KMS-11 (cell line): ENCODE measurements at regions not wholly inside any gene's neighbourhood (a gene's known extent, or its start where the extent isn't known, plus 50 kb on each side); places are given as distances from the start of the nearest gene placed in this dataset.
"Not testable (repeated sequence)": the region's sequence is repeated elsewhere in the genome, so short reads cannot be mapped to it uniquely, and the experiment has no call there.

Experiments used
- H2AFZ ChIP-seq: fragments of 200-600 bp; sonication (generic); 2 replicates; pipeline ENCODE4 v1.6.1; 2016; ENCODE audit warnings: antibody characterized with exemption, mixed run types, low read depth
- H3K27ac ChIP-seq: fragments of 200-600 bp; sonication (generic); 2 replicates; pipeline ENCODE4 v1.6.1; 2016; ENCODE audit warnings: mild to moderate bottlenecking, mixed run types
- H3K27me3 ChIP-seq: fragments of 200-600 bp; sonication (generic); 2 replicates; pipeline ENCODE4 v1.6.1; 2017; ENCODE audit warnings: mild to moderate bottlenecking, low read depth, mixed run types, moderate library complexity; ENCODE audit not compliant: insufficient read depth
- H3K36me3 ChIP-seq: fragments of 200-600 bp; sonication (generic); 2 replicates; pipeline ENCODE4 v1.6.1; 2017; ENCODE audit warnings: mild to moderate bottlenecking, mixed run types; ENCODE audit not compliant: insufficient read depth
- H3K4me1 ChIP-seq: fragments of 200-600 bp; sonication (generic); 2 replicates; pipeline ENCODE4 v1.6.1; 2016; ENCODE audit warnings: mild to moderate bottlenecking, low read depth, mixed run types; ENCODE audit not compliant: poor library complexity, severe bottlenecking
- H3K4me2 ChIP-seq: fragments of 200-600 bp; sonication (generic); 2 replicates; pipeline ENCODE4 v1.7.0; 2016; ENCODE audit warnings: mild to moderate bottlenecking, mixed run types
- H3K4me3 ChIP-seq: fragments of 200-600 bp; sonication (generic); IDR thresholded peaks from 2 replicates; pipeline ENCODE4 v1.6.1; 2017; ENCODE audit warnings: low read depth, low read length, mixed read lengths; ENCODE audit not compliant: insufficient read depth
- H3K79me2 ChIP-seq: fragments of 200-600 bp; sonication (generic); 2 replicates; pipeline ENCODE4 v1.6.1; 2016; ENCODE audit warnings: low read depth, mixed run types; ENCODE audit not compliant: insufficient read depth
- H3K9ac ChIP-seq: fragments of 200-600 bp; sonication (generic); 2 replicates; pipeline ENCODE4 v1.6.1; 2016; ENCODE audit warnings: mild to moderate bottlenecking, mixed run types
- H4K20me1 ChIP-seq: fragments of 200-600 bp; sonication (generic); 2 replicates; pipeline ENCODE4 v1.6.1; 2016; ENCODE audit warnings: mild to moderate bottlenecking, mixed run types; ENCODE audit not compliant: insufficient read depth
- CTCF ChIP-seq: fragments of 200-600 bp; sonication (generic); conservative IDR thresholded peaks from 2 replicates; pipeline ENCODE4 v1.6.1; 2017; ENCODE audit warnings: low read depth, mild to moderate bottlenecking, antibody characterized with exemption, low read length, moderate library complexity, mixed read lengths

GRCh38 chr4:159416073-159416472 is 313.2 kb downstream of the RAPGEF2 start:
- no peak for TF ChIP-seq CTCF
- Histone ChIP-seq H2AFZ (no peak overlapping the region), H3K9ac (no peak overlapping the region), H4K20me1 (no peaks in the 10 kb centered on the region), H3K4me3 (no peak overlapping the region), H3K36me3 (no peaks in the 10 kb centered on the region), H3K27ac (no peak overlapping the region), H3K4me2 (no peak overlapping the region), H3K4me1 (no peaks in the 10 kb centered on the region), H3K79me2 (no peaks in the 10 kb centered on the region), H3K27me3 (no peaks in the 10 kb centered on the region)

GRCh38 chr4:159416996-159417395 is 314.1 kb downstream of the RAPGEF2 start:
- Histone ChIP-seq H2AFZ (no peak overlapping the region), H3K27ac (no peak overlapping the region), H4K20me1 (no peaks in the 10 kb centered on the region), H3K79me2 (no peaks in the 10 kb centered on the region), H3K4me2 (no peak overlapping the region), H3K9ac (no peak overlapping the region), H3K36me3 (no peaks in the 10 kb centered on the region), H3K4me1 (no peaks in the 10 kb centered on the region), H3K27me3 (no peaks in the 10 kb centered on the region), H3K4me3 (no peak overlapping the region)
- TF ChIP-seq CTCF = no peak

GRCh38 chr4:159420162-159421057 is 317.5 kb downstream of the RAPGEF2 start:
- H3K9ac ChIP-seq = no peak overlapping the region
- TF ChIP-seq CTCF = no peak
- H3K36me3 ChIP-seq = no peaks in the 10 kb centered on the region
- H4K20me1 ChIP-seq = no peaks in the 10 kb centered on the region
- no peaks in the 10 kb centered on the region for H3K27me3 ChIP-seq
- H2AFZ ChIP-seq = no peak overlapping the region
- H3K4me3 ChIP-seq = no peak overlapping the region
- no peaks in the 10 kb centered on the region for H3K4me1 ChIP-seq
- H3K27ac ChIP-seq = no peak overlapping the region
- no peak overlapping the region for H3K4me2 ChIP-seq
- no peaks in the 10 kb centered on the region for H3K79me2 ChIP-seq

GRCh38 chr4:159421058-159421419 is 318.2 kb downstream of the RAPGEF2 start:
- not testable (repeated sequence) for H3K36me3 ChIP-seq

GRCh38 chr4:159422019-159422418 is 319.1 kb downstream of the RAPGEF2 start:
- Histone ChIP-seq H4K20me1 (no peaks in the 10 kb centered on the region), H3K79me2 (no peaks in the 10 kb centered on the region), H3K4me3 (no peak overlapping the region), H3K9ac (no peak overlapping the region), H3K36me3 (no peaks in the 10 kb centered on the region), H3K4me2 (no peak overlapping the region), H3K27me3 (no peaks in the 10 kb centered on the region), H2AFZ (no peak overlapping the region), H3K4me1 (no peaks in the 10 kb centered on the region), H3K27ac (no peak overlapping the region)
- TF ChIP-seq CTCF = no peak

More at GRCh38 chr4:159421058-159421419, 318.2 kb downstream of the RAPGEF2 start:
- H3K4me1 ChIP-seq, H3K4me3 ChIP-seq, H3K79me2 ChIP-seq, H3K9ac ChIP-seq, H3K27me3 ChIP-seq, H3K27ac ChIP-seq, H4K20me1 ChIP-seq, H2AFZ ChIP-seq, H3K4me2 ChIP-seq: not testable (repeated sequence)
